OCI-LY3 (cell line): ENCODE measurements at regions not wholly inside any gene's neighbourhood (a gene's known extent, or its start where the extent isn't known, plus 50 kb on each side); places are given as distances from the start of the nearest gene placed in this dataset.

ENCODE experiments used
- CTCF ChIP-seq: fragments of 200-600, 300-600 bp; sonication (generic); IDR thresholded peaks from 2 replicates; pipeline ENCODE4 v1.5.1; 2014; ENCODE audit warnings: antibody characterized with exemption, low read length, low read depth
- EZH2phosphoT487 ChIP-seq: fragments of 200-600 bp; shearing (Covaris generic); IDR thresholded peaks from 2 replicates; pipeline ENCODE4 v1.6.1; 2018; ENCODE audit warnings: antibody characterized with exemption, mixed run types, low read depth

- TF ChIP-seq CTCF: peak; percentile 30; the same call in 1 of the 2 replicates
- no peak for TF ChIP-seq EZH2phosphoT487
These were observed 199.8 kb downstream of the RPL10L start for GRCh38 chr14:46451800-46452199.
